Esophagus squamous epithelium (tissue), 4 donors: ENCODE measurements at regions not wholly inside any gene's neighbourhood (a gene's known extent, or its start where the extent isn't known, plus 50 kb on each side); places are given as distances from the start of the nearest gene placed in this dataset.

Experiments used
- CTCF ChIP-seq, 6 experiments: fragments of 450-650 bp in 4 of 6; fragments of 200-600 bp in 2 of 6; sonication (generic) in 2 of 6; IDR thresholded peaks; one replicate each; pipeline ENCODE4 v1.5.1; 2016 to 2019; ENCODE audit warnings: antibody characterized with exemption in 6 of 6, mild to moderate bottlenecking in 4 of 6, moderate library complexity in 4 of 6
- POLR2A ChIP-seq, 4 donors: fragments of 450-650 bp; IDR thresholded peaks; one replicate each; pipeline ENCODE4 v1.6.1; 2017; ENCODE audit warnings: antibody characterized with exemption in 4 of 4, mild to moderate bottlenecking in 4 of 4, moderate library complexity in 3 of 4

DNA sequence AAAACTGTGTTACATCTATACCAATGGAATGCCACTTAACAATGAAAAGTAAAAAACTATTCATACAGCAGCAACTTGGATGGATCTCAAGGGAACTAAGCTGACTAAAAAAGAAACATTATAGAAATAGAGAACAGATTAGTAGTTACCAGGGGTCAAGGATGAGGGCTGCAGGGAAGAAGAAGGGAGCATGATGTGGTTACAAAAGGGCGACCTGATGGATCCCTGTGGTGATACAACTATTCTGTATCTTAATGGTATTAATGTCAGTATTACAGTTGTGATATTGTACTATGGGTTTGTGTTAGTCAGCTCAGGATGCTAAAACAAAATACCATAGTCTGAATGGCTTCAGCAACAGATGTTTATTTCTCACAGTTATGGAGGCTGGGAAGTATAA is 190.7 kb downstream of the ZNF674 start:
- TF ChIP-seq CTCF (IDR thresholded peaks at IDR 0.05) (no peak), POLR2A (IDR thresholded peaks at IDR 0.05) (no peak)
